Suppressor macrophage (primary cell): ENCODE measurements at regions not wholly inside any gene's neighbourhood (a gene's known extent, or its start where the extent isn't known, plus 50 kb on each side); places are given as distances from the start of the nearest gene placed in this dataset.
"Not testable (repeated sequence)": the region's sequence is repeated elsewhere in the genome, so short reads cannot be mapped to it uniquely, and the experiment has no call there.

Source experiments
- DNase-seq, 4 experiments: peaks; one replicate each; pipeline ENCODE4 v3.0.0-alpha.2; 2020 to 2022

- no peak for DNase-seq
These were observed 73.7 kb downstream of the GEMIN8 start for GRCh38 chrX:13955975-13956374.

- no peak for DNase-seq
These were observed 74.5 kb downstream of the GEMIN8 start for GRCh38 chrX:13955095-13955647.

GRCh38 chrX:13952581-13952980 is 77.1 kb downstream of the GEMIN8 start:
- DNase-seq: no peak

GRCh38 chrX:13946223-13946622 is 83.5 kb downstream of the GEMIN8 start:
- DNase-seq: not testable (repeated sequence)

- DNase-seq: not testable (repeated sequence)
These were observed 83.9 kb downstream of the GEMIN8 start for GRCh38 chrX:13945787-13946186.

- DNase-seq: no peak
These were observed 89.0 kb downstream of the GEMIN8 start for GRCh38 chrX:13940671-13941070.

GRCh38 chrX:13939741-13940597 is 89.7 kb downstream of the GEMIN8 start:
- peak in 2 of 4 experiments; percentile 1 to 9 for DNase-seq

GRCh38 chrX:13938829-13939530 is 90.7 kb downstream of the GEMIN8 start:
- no peak for DNase-seq

GRCh38 chrX:13938051-13938828 is 91.5 kb downstream of the GEMIN8 start:
- peak in 3 of 4 experiments; percentile 1 to 33 (median 16) for DNase-seq

- peak in 1 of 4 experiments; percentile 3 for DNase-seq
These were observed 92.2 kb downstream of the GEMIN8 start for GRCh38 chrX:13937370-13938050.

- no peak for DNase-seq
These were observed 93.0 kb downstream of the GEMIN8 start for GRCh38 chrX:13936521-13937225.

GRCh38 chrX:13934731-13935130 is 95.0 kb downstream of the GEMIN8 start:
- DNase-seq: no peak

GRCh38 chrX:13933851-13934250 is 95.8 kb downstream of the GEMIN8 start:
- no peak for DNase-seq

GRCh38 chrX:13933352-13933751 is 96.3 kb downstream of the GEMIN8 start:
- no peak for DNase-seq

GRCh38 chrX:13932416-13932815 is 97.3 kb downstream of the GEMIN8 start:
- DNase-seq: no peak

- DNase-seq: no peak
These were observed 102.5 kb downstream of the GEMIN8 start for GRCh38 chrX:13927175-13927574.

- DNase-seq: no peak
These were observed 105.8 kb downstream of the GEMIN8 start for GRCh38 chrX:13923845-13924244.

GRCh38 chrX:13923289-13923688 is 106.4 kb upstream of the GPM6B start:
- DNase-seq: no peak

GRCh38 chrX:13917507-13917906 is 100.6 kb upstream of the GPM6B start:
- DNase-seq: no peak

GRCh38 chrX:13911586-13911985 is 94.7 kb upstream of the GPM6B start:
- DNase-seq: no peak

GRCh38 chrX:13906093-13906492 is 89.2 kb upstream of the GPM6B start:
- no peak for DNase-seq

GRCh38 chrX:13903405-13903804 is 86.5 kb upstream of the GPM6B start:
- DNase-seq: no peak
